ENCODE measurements at regions not wholly inside any gene's neighbourhood (a gene's known extent, or its start where the extent isn't known, plus 50 kb on each side); places are given as distances from the start of the nearest gene placed in this dataset.

DNA sequence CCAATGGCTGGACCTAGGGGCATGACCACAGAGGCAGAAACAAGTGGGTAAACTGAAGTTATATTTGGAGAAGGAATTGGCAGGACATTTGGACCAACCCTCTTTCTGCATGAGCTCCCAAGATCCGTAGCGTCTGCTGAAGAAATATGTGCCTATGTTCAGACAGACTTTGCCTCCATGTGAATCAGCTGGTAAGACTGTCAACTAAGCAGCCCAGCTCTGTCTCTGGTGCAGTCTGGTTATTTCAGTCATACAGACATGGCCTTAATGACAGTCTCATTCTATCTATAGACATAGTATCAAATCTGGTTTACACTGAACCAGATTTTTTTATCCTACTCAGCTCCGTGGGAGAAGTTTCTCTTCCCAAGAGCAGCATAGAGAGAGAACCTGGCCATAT, 63.1 kb upstream of the PBX1 start:
- TF ChIP-seq, protein P1, sequence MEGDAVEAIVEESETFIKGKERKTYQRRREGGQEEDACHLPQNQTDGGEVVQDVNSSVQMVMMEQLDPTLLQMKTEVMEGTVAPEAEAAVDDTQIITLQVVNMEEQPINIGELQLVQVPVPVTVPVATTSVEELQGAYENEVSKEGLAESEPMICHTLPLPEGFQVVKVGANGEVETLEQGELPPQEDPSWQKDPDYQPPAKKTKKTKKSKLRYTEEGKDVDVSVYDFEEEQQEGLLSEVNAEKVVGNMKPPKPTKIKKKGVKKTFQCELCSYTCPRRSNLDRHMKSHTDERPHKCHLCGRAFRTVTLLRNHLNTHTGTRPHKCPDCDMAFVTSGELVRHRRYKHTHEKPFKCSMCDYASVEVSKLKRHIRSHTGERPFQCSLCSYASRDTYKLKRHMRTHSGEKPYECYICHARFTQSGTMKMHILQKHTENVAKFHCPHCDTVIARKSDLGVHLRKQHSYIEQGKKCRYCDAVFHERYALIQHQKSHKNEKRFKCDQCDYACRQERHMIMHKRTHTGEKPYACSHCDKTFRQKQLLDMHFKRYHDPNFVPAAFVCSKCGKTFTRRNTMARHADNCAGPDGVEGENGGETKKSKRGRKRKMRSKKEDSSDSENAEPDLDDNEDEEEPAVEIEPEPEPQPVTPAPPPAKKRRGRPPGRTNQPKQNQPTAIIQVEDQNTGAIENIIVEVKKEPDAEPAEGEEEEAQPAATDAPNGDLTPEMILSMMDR (IDR thresholded peaks at IDR 0.05 in 4 of 5, conservative IDR thresholded peaks at IDR 0.05 in 1 of 5), result no peak
- no peak for TF ChIP-seq POLR2A (IDR thresholded peaks at IDR 0.05)

All from gastrocnemius medialis (tissue), 4 donors.